GM12878 (cell line): ENCODE measurements at regions not wholly inside any gene's neighbourhood (a gene's known extent, or its start where the extent isn't known, plus 50 kb on each side); places are given as distances from the start of the nearest gene placed in this dataset.

Experiments used
- ATAC-seq: fragments of 200-7000 bp; cut with Tn5 transposase; 3 replicates; pipeline ENCODE4 v1.9.1; 2020; ENCODE audit warnings: mild to moderate bottlenecking, moderate library complexity
- BruUV-seq: library from RNA; stranded (reverse); fragments of 400-500 nt; replicated peaks from 2 replicates; lab custom pipeline; 2021; lab: Mats Ljungman, UMichigan
- CTCF ChIA-PET: fragments of 300-600 bp; sonication (Branson Sonifier 250); formaldehyde crosslinking; extraction: SDS; loops from one replicate; lab custom pipeline; 2021; ENCODE audit warnings: inconsistent platforms; lab: Yijun Ruan, JAX
- POLR2A ChIA-PET: fragments of 350-600 bp; formaldehyde crosslinking; extraction: SDS; loops from one replicate; lab custom pipeline; 2021; ENCODE audit warnings: inconsistent platforms; lab: Charles Lee
- RAD21 ChIA-PET: fragments of 300-600 bp; sonication (Branson Sonifier 250); formaldehyde crosslinking; loops from one replicate; lab custom pipeline; 2023; ENCODE audit warnings: antibody characterized with exemption; ENCODE audit not compliant: unreplicated experiment; lab: Charles Lee
- SMC1A ChIA-PET: fragments of 300-600 bp; sonication (Branson Sonifier 250); formaldehyde crosslinking; loops from one replicate; lab custom pipeline; 2023; ENCODE audit not compliant: unreplicated experiment, uncharacterized antibody; lab: Charles Lee
- DNase-seq: peaks from one replicate; pipeline ENCODE4 v3.0.0-alpha.2; 2011; ENCODE audit warnings: low read depth, low spot score
- FAIRE-seq: peaks from 3 replicates; lab custom pipeline; 2011; peaks lifted over from hg19 to GRCh38; lab: Jason Lieb, UNC
- H2AFZ ChIP-seq: 2 replicates; pipeline ENCODE4 v1.6.0; 2011; ENCODE audit warnings: low read depth, low read length, control low read depth; ENCODE audit not compliant: control insufficient read depth
- H3K27ac ChIP-seq: 2 replicates; pipeline ENCODE4 v1.5.1; 2011; ENCODE audit warnings: control low read depth; ENCODE audit not compliant: control insufficient read depth, insufficient read depth
- H3K27me3 ChIP-seq, 2 experiments: replicated peaks in 1 of 2; 2 replicates each; pipeline versions ENCODE4 v1.6.0 to v1.6.1; 2011; ENCODE audit warnings: low read length in 1 of 2; ENCODE audit not compliant: control insufficient read depth in 2 of 2, insufficient read depth in 2 of 2
- H3K36me3 ChIP-seq, 2 experiments: 2 replicates each; pipeline ENCODE4 v1.5.1; 2011; ENCODE audit warnings: low read length in 1 of 2; ENCODE audit not compliant: control insufficient read depth in 2 of 2, insufficient read depth in 2 of 2
- H3K4me1 ChIP-seq: 2 replicates; pipeline ENCODE4 v1.6.1; 2011; ENCODE audit warnings: mild to moderate bottlenecking, low read length, moderate library complexity, mixed read lengths; ENCODE audit not compliant: control insufficient read depth, insufficient read depth
- H3K4me2 ChIP-seq: 2 replicates; pipeline ENCODE4 v1.6.0; 2011; ENCODE audit warnings: control low read depth; ENCODE audit not compliant: control insufficient read depth, insufficient read depth
- H3K4me3 ChIP-seq: fragments of 200-600 bp; sonication (generic); 2 replicates; pipeline ENCODE4 v1.5.1; 2016
- H3K79me2 ChIP-seq: 2 replicates; pipeline ENCODE4 v1.6.0; 2011; ENCODE audit warnings: low read length; ENCODE audit not compliant: control insufficient read depth, insufficient read depth
- H3K9ac ChIP-seq: 2 replicates; pipeline ENCODE4 v1.8.0; 2011; ENCODE audit warnings: low read length, control low read depth, mixed read lengths; ENCODE audit not compliant: control insufficient read depth, insufficient read depth
- H3K9me3 ChIP-seq: replicated peaks from 3 replicates; pipeline ENCODE4 v1.5.1; 2011; ENCODE audit warnings: mild to moderate bottlenecking, low read length; ENCODE audit not compliant: control insufficient read depth, insufficient read depth
- H4K20me1 ChIP-seq: 2 replicates; pipeline ENCODE4 v1.6.0; 2011; ENCODE audit not compliant: control insufficient read depth, insufficient read depth
- GABPA ChIP-seq: IDR thresholded peaks from 2 replicates; pipeline ENCODE4 v1.6.1; 2014; ENCODE audit warnings: antibody characterized with exemption, low read depth, mild to moderate bottlenecking, inconsistent platforms
- GATAD2B ChIP-seq: fragments of 450-650 bp; conservative IDR thresholded peaks from 2 replicates; pipeline ENCODE4 v1.6.1; 2017; ENCODE audit warnings: low read depth, mild to moderate bottlenecking, moderate library complexity
- LARP7 ChIP-seq: fragments of 450-650 bp; IDR thresholded peaks from 2 replicates; pipeline ENCODE4 v1.6.1; 2017; ENCODE audit warnings: mild to moderate bottlenecking
- MEF2B ChIP-seq: fragments of 450-650 bp; IDR thresholded peaks from 2 replicates; pipeline ENCODE4 v1.6.1; 2018; ENCODE audit warnings: mild to moderate bottlenecking, moderate library complexity; ENCODE audit not compliant: partially characterized antibody, poor library complexity, severe bottlenecking
- MTA2 ChIP-seq: fragments of 450-650 bp; IDR thresholded peaks from 2 replicates; pipeline ENCODE4 v1.6.1; 2016; ENCODE audit warnings: low read depth, mild to moderate bottlenecking, moderate library complexity
- MYC ChIP-seq: IDR thresholded peaks from 2 replicates; pipeline ENCODE4 v1.6.1; 2011; ENCODE audit warnings: mild to moderate bottlenecking, low read length, moderate library complexity, inconsistent platforms; ENCODE audit not compliant: insufficient read depth, insufficient replicate concordance, insufficient read length, severe bottlenecking
- POU2F2 ChIP-seq: IDR thresholded peaks from 3 replicates; pipeline ENCODE4 v1.6.1; 2011; ENCODE audit warnings: low read depth, mild to moderate bottlenecking, low read length, borderline replicate concordance
- TAF1 ChIP-seq: IDR thresholded peaks from 2 replicates; pipeline ENCODE4 v1.6.1; 2011; ENCODE audit warnings: mild to moderate bottlenecking, low read depth, low read length, borderline replicate concordance
- TARDBP ChIP-seq: IDR thresholded peaks from 2 replicates; pipeline ENCODE4 v1.6.1; 2016; ENCODE audit warnings: borderline replicate concordance
- ZNF217 ChIP-seq: fragments of 450-650 bp; IDR thresholded peaks from 2 replicates; pipeline ENCODE4 v1.6.1; 2017; ENCODE audit warnings: antibody characterized with exemption, mild to moderate bottlenecking
- WGBS: methylation state at CpG from one replicate; pipeline ENCODE4 v1.1.6; 2016; ENCODE audit warnings: low lambda C conversion rate; ENCODE audit not compliant: insufficient replicate concordance, insufficient coverage; ENCODE audit errors: missing lambda C conversion rate; 5-methylcytosine and 5-hydroxymethylcytosine counted together
- in situ Hi-C: fragments of 300-500 bp; cut with MboI; formaldehyde crosslinking; loops from 9 replicates; pipeline ENCODE4 v1.14.3; 2018; ENCODE audit warnings: mixed read lengths
- intact Hi-C: fragments of 100-400 bp; cut with micrococcal nuclease; formaldehyde crosslinking; loops from one replicate; pipeline ENCODE4 v1.14.2; 2022; ENCODE audit not compliant: unreplicated experiment
- TF ChIP-seq, protein P1 (sequence below): IDR thresholded peaks from 2 replicates; pipeline ENCODE4 v1.6.1; 2012; ENCODE audit warnings: low read depth, low read length, improper control_type of control experiment

DNA sequence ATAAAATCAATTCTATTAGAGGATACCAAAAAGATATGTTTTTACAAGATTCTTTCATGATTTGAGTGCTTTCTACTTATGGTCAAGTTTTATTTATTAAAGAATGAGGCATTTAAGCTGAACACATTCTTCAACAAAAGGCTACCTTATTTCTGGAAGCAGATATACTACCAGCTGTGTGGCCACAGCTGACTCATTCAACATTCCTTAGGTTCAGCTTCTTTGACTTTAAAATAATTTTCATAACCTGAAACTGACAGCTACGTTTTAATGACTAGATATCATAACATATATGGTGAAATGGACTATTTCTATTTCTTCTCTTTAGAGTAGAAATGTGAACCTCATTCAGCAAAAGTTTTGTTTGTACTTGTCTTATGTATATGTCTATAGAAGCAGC is 414.2 kb upstream of the SEMA3C start:
- Histone ChIP-seq H3K79me2 (no peaks in the 10 kb centered on the region), H3K4me2 (no peak overlapping the region), H2AFZ (no peak overlapping the region), H3K4me3 (no peak overlapping the region), H3K27me3 (no peaks in the 10 kb centered on the region), H3K9me3 (no peaks in the 10 kb centered on the region), H3K36me3 (no peaks in the 10 kb centered on the region), H3K4me1 (no peaks in the 10 kb centered on the region), H3K27ac (no peak overlapping the region), H4K20me1 (no peaks in the 10 kb centered on the region), H3K9ac (no peak overlapping the region)
- ATAC-seq (no peak), DNase-seq (no peak), FAIRE-seq (no peak)
- WGBS = 0% methylated on average over 1 of the region's 1 CpG
- BruUV-seq = no TSS peak
- ChIA-PET SMC1A (no interaction called here), CTCF (no interaction called here), RAD21 (no interaction called here), POLR2A (no interaction called here)
- TF ChIP-seq MTA2 = no peak
- no peak for TF ChIP-seq ZNF217
- no peak for TF ChIP-seq MYC
- TF ChIP-seq LARP7 = no peak
- no peak for TF ChIP-seq POU2F2
- TF ChIP-seq, protein P1, sequence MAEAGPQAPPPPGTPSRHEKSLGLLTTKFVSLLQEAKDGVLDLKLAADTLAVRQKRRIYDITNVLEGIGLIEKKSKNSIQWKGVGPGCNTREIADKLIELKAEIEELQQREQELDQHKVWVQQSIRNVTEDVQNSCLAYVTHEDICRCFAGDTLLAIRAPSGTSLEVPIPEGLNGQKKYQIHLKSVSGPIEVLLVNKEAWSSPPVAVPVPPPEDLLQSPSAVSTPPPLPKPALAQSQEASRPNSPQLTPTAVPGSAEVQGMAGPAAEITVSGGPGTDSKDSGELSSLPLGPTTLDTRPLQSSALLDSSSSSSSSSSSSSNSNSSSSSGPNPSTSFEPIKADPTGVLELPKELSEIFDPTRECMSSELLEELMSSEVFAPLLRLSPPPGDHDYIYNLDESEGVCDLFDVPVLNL = no peak
- TF ChIP-seq GATAD2B = no peak
- no peak for TF ChIP-seq TARDBP
- TF ChIP-seq TAF1 = no peak
- no peak for TF ChIP-seq MEF2B
- no peak for TF ChIP-seq GABPA
- in situ Hi-C loops = no loop called here
- intact Hi-C loops = no loop called here
